ENCODE measurements at regions not wholly inside any gene's neighbourhood (a gene's known extent, or its start where the extent isn't known, plus 50 kb on each side); places are given as distances from the start of the nearest gene placed in this dataset.

DNA sequence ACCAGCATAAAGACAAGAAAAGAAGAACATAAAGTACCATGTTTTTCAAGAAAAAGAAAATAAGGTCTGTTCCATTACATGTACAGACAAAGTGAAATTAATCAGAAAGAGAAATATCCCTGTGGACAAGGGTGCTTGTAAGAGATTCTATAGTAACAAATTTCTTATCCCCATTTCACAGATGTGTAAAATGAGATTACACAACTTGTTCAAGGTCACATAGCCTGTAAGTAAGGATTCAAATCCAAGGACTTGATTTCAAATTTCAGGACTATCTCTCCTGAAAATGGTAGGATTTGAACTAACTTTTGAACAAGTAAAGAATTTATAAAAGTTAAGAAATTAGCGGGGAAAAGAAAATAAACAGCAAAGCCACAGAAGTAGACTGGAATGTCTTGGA is 248.2 kb upstream of the SLC39A10 start:
- no peak for DNase-seq (ENCODE audit: low read depth in 2 of 2)

DNA sequence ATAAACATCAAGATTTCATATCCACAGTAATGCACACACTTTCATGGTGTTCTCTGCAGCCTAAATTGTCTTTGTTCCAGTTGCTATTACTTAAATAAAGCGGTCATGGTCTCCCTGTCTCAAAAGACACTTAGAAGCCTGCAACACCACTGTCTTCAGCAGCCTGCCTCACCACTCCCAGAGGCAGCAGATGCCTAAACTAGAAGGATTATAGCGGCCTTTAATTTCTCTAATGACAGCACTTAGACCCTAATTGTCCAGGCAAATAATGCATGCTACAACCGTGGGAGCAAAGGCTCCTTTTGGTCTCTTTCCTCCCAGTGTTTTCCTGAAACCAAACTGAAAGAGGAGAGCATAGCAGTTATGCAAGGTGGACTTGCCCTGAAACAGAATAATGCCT is 248.8 kb upstream of the SLC39A10 start:
- DNase-seq (ENCODE audit: low read depth in 2 of 2): no peak

DNA sequence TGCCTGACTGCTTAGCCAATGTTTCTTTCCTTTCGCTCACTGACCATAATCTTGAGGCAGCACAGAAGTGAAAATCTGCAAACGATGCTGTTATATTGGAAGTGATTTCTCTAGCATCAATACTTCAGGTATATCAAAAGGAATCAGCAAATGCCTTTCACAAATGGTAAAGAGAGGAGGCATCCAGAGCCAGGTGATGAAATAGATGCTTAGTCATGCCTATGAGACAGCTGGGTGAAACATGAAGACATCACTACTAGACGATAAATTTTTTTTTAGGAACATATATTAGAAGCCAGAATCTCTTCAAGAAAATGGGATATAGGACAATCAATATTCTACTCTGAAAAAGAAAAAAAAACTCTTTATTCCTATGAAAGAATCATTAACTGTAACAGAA is 249.2 kb upstream of the SLC39A10 start:
- no peak for DNase-seq (ENCODE audit: low read depth in 2 of 2)

DNA sequence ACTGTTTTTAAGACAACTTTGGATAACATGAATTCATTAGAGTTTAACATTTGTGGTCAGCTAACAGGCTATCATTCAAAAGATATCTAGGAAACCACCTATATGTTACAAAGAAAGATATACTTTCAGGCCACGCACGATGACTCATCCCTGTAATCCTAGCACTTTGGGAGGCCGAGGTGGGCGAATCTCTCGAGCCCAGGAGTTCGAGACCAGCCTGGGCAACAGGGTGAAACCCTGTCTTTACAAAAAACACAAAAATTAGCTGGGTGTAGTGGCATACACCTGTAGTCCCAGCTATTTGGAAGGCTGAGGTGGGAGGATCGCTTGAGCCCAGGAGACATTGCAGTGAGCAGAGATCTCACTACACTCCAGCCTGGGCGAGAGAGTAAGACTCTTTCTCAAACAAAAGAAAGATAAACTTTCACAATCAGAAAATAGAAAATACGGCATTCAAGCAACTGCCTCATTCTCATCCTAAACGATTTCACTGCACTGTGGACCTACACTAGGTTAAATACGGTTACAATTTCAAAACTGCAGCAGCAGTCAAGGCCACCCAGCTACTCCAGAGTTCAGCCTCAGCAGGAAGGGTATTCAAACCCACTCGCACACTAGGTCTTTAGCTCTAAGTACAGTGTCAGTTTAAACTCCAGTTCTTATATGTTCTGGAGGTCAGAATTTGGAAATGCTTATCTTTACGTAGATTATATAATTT is 250.0 kb upstream of the SLC39A10 start:
- DNase-seq (ENCODE audit: low read depth in 2 of 2): no peak

DNA sequence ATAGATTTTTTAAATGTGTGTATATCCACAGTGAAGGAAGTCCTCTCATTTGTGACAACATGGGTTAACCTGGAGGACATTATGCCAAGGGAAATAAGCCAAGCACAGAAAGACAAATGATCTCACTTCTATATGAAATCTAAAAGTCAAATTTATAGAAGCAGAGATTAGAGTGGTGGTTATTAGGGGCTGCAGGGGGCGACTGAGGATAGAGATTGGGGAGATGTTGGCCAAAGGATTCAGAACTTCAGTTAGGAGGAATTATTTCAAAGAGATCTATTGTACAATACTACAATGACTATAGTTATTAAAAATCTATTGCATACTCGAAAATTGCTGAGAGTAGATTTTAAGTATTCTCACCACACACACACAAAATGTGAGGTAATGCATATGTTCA is 252.4 kb upstream of the SLC39A10 start:
- no peak for DNase-seq (ENCODE audit: low read depth in 2 of 2)

DNA sequence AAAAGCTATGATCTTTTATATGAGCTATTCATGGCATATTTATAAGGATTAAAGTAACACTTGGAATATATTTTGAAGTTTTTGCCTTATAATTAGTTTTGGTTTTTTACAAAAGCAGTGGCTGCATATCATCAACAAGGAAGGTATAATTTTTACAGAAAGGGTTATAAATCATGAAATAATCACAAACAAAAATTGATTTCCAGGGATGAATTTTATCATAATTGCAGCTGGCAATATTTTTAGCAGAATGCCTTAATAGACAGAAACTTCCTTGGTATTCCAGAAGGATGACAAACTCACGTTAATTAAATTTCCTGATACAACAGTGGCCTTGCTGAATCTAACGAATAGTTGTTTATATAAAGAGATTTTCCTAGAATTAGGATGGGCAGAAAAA is 260.5 kb upstream of the SLC39A10 start:
- DNase-seq (ENCODE audit: low read depth in 2 of 2): no peak

DNA sequence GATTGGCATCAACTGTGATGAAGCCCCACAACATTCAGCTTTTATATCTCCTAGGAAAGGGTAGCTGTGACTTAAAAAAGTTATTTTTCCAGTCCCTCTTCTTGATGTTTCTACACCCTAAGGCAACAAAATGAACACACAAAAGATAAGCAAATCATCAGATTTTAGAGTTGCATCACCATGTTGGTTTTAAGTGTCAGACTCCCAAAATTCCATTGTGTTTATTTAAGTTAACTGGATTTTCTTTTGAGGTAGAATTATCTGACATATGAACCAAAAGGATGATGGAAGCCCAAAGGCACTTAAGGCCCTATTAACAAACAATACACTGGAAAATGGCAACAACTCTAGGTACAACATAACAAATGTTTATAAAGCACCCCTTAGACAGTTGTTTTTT is 261.7 kb upstream of the SLC39A10 start:
- DNase-seq (ENCODE audit: low read depth in 2 of 2): no peak

DNA sequence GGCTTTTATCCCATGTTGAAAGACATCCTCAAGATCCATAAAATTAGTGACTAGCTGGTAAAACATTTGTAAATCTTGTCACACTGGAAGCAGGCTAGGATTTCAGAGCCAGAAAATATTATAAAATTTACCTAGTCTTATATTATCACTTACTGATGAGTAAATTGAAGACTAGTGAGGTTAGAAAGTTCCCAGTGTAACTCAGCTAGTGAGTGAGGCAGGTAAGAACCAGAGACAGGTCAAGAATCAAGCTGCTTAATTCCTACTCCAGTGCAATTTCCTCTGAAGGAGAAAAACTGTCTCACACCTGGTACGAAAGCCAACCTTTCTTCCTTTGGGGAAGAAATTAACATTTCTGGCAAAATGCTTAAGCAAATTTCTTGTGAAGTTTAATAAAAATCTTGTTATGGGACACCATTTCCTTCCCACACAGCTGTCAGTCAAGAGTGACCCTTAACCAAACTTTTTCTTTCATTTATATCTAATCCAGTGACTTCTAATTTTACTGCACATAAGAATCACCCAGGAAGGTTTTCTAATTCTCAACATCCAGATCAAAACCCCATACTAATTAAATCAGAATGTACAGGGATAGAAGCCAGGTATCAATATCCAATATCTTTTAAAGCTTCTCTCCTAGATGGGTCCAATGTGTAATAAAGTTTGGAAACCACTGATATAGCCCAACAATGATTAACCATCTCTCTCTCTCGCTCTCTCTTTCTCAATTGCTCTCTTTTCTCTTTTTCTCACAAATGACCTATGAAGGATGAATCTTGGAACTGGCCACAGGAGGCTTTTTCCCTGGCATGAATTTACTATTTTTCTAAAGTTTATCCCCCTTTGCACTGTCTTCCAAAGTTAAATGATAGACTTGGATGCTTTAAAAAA is 264.3 kb upstream of the SLC39A10 start:
- no peak for DNase-seq (ENCODE audit: low read depth in 2 of 2)

DNA sequence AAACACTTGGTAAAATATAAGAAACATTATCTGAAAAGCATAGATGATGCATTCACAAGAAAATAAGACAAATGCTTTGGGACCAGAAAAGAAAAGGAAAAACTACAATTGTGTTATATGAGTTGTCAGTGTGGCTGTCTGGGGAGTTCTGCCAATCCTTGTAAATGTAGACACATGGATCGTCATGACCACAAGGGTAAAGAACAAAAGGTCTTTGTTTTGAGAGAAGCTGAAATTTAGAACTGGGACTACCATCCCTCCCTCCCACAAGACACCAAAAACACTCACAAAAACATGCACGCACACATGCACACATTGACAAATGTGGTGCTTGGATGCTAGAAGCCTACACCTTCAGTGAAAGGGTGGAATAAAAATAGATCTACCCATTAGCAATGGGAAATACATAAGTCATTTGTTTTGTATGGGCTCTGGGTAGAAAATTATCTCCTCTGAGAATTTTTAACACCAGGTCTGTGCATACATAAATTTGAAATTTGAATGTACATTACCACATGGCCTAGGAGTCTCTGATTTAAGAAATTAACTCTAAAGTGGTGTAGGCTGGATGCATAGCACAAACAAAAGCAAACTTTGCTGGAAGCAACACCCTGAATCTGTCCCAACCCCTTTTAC is 266.2 kb upstream of the SLC39A10 start:
- DNase-seq (ENCODE audit: low read depth in 2 of 2): no peak

DNA sequence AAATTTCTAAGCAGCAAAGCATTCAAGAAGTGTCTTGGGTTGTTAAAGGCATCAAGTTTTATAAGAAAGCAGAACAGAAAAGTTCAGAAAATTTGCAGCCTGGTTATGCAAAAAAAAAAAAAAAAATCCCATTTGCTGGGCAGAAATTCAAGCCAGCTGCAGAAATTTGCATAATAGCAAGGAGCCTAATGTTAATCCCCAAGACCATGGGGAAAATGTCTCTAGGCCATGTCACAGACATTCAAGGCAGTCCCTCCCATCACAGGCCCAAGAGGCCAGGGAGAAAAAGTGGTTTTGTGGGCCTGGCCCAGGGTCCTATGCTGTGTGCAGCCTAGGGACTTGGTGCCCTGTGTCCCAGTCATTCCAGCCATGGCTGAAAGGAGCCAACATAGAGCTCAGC is 269.0 kb upstream of the SLC39A10 start:
- no peak for DNase-seq (ENCODE audit: low read depth in 2 of 2)

DNA sequence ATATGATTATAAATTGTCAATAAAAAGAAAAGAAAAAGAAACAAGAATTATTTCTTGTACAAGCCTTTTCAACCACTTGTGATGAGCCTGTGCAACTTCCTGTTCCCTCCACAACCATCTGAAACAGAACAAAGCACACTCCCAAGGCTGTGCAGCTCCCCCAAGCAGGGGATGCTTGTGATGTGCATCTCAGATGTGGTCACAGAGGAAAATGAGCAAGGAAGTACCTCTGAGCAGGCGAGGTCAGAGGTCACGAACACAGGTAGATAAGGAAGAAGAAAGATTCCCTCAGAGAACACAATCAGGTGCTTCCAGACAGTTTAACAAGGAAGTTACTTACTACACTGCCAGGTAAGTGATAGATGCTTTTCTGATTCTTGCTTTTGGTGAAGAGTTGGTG is 274.8 kb upstream of the SLC39A10 start:
- DNase-seq (ENCODE audit: low read depth in 2 of 2): no peak

DNA sequence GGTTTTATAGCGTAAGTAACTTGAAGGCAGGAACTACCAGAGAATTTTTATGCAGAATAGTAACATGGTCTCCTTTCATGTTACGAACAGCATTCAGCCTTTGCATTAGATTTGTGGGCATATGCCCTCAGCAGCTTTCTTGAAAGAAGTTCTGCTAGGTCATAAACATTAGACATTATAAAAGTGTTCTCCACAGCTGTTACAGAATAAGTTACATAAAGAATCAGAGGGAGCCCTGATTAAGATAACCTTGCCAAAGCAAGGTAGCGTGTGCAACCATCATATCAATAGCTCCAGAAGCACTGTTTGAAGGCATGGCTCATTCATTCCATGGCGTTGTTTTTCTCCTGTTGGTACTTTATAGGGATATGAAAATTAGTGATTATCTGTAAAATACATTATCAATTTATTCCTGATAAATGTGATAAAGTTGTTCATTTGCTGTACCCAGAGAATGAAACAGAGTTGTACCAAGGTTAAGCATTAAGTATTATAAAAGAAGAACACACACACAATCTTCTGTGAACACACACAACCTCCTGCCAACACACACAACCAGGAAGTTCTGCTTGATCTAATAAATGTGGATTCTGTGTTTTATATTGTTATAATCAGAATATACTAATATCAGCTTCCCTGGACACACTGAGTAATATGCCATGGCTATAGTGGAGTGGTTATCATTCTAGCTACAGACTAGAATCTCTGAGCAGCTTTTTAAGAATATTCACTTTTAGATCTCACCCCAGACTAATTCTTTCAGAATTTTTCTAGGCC is 286.7 kb upstream of the SLC39A10 start:
- DNase-seq (ENCODE audit: low read depth in 2 of 2): no peak

DNA sequence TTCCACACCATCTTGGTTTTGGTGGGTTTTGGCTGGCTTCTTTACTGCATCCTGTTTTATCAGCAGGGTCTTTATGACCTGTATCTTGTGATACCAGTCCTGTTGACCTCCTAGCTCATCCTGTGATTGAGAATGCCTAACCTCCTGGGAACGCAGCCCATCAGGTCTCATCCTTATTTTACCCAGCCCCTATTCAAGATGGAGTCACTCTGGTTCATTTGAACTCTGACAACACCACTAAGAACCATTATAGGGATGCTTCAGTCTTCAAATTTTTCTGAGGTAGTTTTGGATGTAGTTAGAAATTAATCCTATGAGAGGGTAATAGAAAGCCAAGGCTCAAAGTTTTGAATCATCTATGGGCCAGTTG is 287.8 kb upstream of the SLC39A10 start:
- no peak for DNase-seq (ENCODE audit: low read depth in 2 of 2)

DNA sequence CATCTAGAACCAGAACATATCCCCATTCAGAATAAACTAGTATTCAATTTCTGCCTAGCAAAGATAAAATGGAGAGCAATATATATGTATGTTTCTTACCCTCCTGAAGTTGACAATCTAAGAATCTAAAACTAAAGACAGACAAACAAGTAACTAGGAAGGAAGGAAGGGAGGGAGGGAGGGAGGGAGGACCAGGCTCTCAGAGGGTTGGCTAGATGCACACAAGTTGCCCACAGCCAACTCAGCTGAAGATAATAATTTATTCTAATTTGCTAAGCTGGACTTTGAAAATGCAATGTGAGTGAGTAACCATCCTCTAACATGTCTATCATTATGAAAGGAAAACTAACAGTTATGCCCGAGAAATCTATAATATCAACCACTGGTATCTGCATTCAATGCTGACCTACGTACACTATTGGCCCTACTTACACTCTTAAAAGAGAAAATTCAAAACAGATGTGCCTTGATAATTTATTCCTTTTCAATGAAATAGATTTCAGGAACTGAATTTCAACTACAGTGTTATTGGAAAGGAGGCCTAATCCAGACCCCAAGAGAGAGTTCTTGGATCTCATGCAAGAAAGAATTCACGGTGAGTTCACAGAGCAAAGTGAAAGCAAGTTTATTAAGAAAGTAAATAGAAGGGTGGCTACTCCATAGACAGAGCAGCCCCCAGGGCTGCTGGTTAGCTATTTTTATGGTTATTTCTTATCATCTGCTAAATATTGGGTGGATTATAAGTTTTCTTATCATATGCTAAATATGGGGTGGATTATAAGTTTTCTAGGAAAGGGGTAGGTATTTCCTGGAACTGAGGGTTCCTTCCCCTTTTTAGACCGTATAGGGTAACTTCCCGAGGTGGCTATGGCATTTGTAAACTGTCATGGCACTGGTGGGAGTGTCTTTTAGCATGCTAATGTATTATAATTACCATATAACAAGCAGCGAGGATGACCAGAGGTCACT is 288.5 kb upstream of the SLC39A10 start:
- no peak for DNase-seq (ENCODE audit: low read depth in 2 of 2)

DNA sequence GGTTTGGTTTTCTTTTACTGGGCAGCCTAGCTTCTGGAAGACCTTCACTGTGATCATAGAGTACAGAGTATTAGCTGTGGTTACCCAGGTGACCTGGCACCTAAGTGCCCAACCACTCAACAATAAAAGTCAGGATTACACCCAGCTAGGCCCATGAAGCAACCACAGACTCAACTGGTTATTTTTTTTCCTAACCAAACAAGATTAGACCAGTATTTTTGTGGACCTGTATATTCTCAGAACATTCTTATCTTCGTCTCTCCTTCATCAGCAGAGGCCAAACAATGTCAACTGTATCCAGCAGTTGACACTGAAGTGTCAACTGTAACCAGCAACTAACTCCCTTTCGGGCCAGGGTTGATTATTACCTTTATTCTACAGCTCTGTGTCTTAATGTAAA is 289.2 kb upstream of the SLC39A10 start:
- no peak for DNase-seq (ENCODE audit: low read depth in 2 of 2)

DNA sequence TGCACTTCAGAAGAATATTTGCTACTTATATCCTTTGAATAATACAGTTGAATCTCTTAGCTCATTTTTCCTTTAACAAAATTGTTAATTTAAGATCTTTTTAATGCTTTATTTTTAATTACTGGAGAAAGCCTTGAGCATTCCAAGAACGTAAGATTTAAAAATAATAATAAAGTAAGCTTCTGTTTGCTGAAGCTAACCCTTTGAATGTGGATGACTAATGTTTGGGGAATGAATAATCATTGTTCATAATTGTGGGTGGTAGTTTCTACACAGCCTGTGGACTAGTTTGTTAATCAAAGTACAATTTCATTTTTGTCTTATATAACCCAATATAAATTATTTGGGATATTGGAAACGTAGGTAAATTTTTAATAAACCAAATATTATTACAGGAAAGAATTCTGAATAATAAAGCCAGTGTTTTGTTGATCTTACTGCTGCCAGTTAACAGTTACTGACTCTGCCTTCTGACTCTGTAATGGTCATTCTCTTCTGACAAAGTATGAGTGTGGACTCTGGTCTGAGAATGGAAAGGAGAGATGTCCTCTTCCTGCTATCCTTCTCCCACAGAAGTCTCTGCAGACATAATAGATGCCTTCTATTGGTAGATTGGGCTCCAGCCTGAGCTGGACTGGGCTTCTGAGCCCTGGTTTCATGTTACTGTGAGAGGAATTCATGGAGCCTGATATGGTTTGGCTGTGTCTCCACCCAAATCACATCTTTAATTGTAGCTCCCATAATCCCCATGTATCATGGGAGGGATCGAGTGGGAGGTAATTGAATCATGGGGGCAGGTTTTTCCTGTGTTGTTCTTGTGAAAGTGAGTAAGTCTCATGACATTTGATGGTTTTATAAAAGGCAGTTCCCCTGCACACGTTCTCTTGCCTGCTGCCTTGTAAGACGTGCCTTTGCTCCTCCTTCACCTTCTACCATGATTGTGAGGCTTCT is 292.7 kb upstream of the SLC39A10 start:
- no peak for DNase-seq (ENCODE audit: low read depth in 2 of 2)

DNA sequence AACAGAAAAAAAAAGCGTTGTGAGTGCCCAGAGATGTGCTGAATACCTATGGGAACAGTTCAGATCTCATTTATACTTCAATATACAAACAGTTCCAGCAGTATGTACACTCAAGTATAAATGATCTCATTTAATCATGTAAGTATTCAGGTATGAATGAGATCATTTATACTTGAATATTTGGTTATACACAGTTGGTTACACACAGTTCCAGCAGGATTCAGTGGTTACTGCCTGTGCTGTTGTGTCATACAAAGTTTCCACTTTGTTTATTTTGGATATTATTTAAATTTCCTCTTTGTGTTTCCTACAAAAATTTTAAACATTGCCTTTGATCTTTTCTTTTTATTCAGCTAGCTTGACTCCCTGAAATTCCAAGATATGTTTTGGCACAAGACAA is 293.5 kb upstream of the SLC39A10 start:
- no peak for DNase-seq (ENCODE audit: low read depth in 2 of 2)

DNA sequence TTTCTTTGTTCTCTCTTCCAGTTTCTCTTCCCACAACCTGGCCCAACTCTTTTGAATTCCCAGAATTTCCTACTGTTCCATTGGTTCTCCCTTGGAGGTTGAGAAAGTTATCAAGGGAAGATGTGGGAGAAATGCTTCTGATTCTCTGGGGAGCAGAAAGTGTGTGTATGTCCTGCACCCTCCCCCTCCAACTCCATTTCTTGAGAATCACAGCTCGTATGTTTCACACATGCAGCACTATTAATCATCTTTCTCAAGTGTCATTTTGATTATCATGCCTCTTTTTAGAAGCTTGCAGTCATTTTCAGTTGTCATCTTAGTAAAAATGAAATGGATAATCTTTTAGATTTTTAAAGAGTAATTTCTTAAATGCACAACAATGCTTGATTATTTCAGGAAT is 296.8 kb upstream of the SLC39A10 start:
- DNase-seq (ENCODE audit: low read depth in 2 of 2): no peak

DNA sequence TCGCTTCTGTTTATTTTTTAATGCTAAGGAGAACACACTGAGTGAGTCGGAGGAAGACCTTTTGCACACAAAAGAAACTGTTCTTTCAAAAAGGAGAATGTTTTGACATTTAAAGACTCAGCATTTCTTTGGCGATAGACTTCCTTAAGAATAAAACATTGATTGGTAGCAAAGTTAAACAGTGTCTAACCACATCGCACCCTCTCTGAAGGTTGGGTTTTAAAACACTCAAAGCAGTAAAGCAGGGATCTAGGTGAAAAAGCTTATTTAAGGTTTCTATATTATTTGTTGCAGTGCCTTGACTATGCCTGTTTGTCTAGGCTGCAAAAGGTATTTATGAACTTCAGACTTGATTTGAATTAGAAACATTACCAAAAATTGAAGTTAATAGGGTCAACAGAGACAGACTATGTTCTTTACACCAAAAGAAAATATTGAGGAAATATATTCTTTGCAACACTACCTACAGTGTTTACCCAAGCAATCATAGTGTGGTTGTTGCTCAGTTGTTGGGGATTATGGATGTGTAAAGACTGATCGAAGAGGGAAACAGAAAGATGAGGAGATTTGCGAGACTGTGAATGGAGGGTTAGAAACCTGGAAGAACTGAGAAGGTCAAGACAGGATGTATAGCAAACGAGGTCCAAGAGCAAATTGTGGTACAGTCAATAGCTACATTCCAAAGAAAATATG is 297.8 kb upstream of the SLC39A10 start:
- no peak for DNase-seq (ENCODE audit: low read depth in 2 of 2)
